Activated naive CD8-positive, alpha-beta T cell treated with anti-CD3 and anti-CD28 coated beads, Interleukin-2, amount 50 U/mL, for 24 hours (primary cell): ENCODE measurements at regions not wholly inside any gene's neighbourhood (a gene's known extent, or its start where the extent isn't known, plus 50 kb on each side); places are given as distances from the start of the nearest gene placed in this dataset.
A peak's percentile ranks its signal among the peaks of the same experiment; 100 is the strongest.
"Not testable (repeated sequence)": the region's sequence is repeated elsewhere in the genome, so short reads cannot be mapped to it uniquely, and the experiment has no call there.

Source experiments
- ATAC-seq: fragments of 150-1000 bp; cut with Tn5 transposase; one replicate; pipeline ENCODE4 v1.10.0; 2021
- DNase-seq: peaks from one replicate; pipeline ENCODE4 v3.0.0; 2021
- H3K27ac Mint-ChIP-seq: one replicate; pipeline ENCODE4 v1.8.0; 2021; ENCODE audit warnings: mild to moderate bottlenecking, mixed read lengths
- H3K27me3 Mint-ChIP-seq: one replicate; pipeline ENCODE4 v1.8.0; 2021; ENCODE audit warnings: mixed read lengths
- H3K36me3 Mint-ChIP-seq: one replicate; pipeline ENCODE4 v1.8.0; 2021; ENCODE audit warnings: low read depth, mixed read lengths
- H3K4me1 Mint-ChIP-seq: one replicate; pipeline ENCODE4 v1.8.0; 2021; ENCODE audit warnings: mixed read lengths
- H3K4me3 Mint-ChIP-seq: one replicate; pipeline ENCODE4 v1.8.0; 2021; ENCODE audit warnings: mild to moderate bottlenecking, moderate library complexity, mixed read lengths
- H3K9me3 Mint-ChIP-seq: one replicate; pipeline ENCODE4 v1.8.0; 2021; ENCODE audit warnings: mixed read lengths

- ATAC-seq (no peak), DNase-seq (no peak)
- H3K36me3 Mint-ChIP-seq, result no peaks in the 10 kb centered on the region
- no peak overlapping the region for H3K4me3 Mint-ChIP-seq
- no peaks in the 10 kb centered on the region for H3K9me3 Mint-ChIP-seq
- no peaks in the 10 kb centered on the region for H3K4me1 Mint-ChIP-seq
- H3K27ac Mint-ChIP-seq, result no peak overlapping the region
- no peaks in the 10 kb centered on the region for H3K27me3 Mint-ChIP-seq
Observed at GRCh38 chr10:86579883-86580520, 58.4 kb upstream of the WAPL start.

DNA sequence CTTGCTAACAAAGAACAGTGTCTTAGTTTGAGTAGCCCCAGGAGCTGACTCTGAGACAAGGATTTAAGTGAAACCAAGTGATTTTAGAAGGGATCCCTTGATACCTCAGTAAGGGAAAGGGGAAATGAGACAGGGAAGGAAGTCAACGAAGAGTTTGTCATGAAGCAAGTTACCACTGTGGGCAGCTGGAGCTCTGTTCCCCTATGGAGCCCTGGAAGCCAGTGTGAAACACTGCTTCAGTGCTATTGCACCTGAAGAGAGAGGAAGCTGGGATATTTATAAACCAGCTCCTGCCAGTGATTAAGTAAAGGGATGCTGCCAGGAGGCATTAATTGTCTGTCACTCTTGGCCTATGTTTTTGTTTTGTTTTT, 58.9 kb upstream of the WAPL start:
- no peaks in the 10 kb centered on the region for H3K27me3 Mint-ChIP-seq
- H3K36me3 Mint-ChIP-seq, result no peaks in the 10 kb centered on the region
- H3K4me1 Mint-ChIP-seq, result peaks cover 2% of the 10 kb centered on the region
- ATAC-seq (no peak), DNase-seq (no peak)
- no peaks in the 10 kb centered on the region for H3K9me3 Mint-ChIP-seq
- no peak overlapping the region for H3K4me3 Mint-ChIP-seq
- H3K27ac Mint-ChIP-seq, result no peak overlapping the region

DNA sequence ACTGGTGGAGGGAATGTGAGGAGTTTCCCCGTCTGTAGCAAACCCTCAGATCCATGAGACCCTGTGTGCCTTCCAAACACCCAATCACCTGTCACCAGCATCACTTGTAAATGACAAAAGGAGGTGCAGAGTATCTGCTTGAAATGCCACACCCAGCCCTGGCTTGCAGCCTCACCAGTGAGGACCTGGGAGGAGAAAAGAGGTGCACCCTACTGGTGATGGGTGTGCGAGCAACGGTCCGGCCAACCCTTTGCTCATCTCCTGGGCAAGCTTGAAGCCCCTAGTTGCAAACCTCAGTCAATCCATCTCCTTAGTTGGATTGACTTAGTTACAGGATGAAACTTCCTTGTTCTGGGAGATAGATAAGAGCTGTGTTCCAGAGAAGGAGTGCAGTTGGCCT, 62.4 kb upstream of the WAPL start:
- ATAC-seq (peak; percentile 30), DNase-seq (peak; percentile 9)
- H3K9me3 Mint-ChIP-seq, result no peaks in the 10 kb centered on the region
- peaks cover 2% of the 10 kb centered on the region for H3K4me1 Mint-ChIP-seq
- no peaks in the 10 kb centered on the region for H3K27me3 Mint-ChIP-seq
- H3K4me3 Mint-ChIP-seq, result no peak overlapping the region
- H3K27ac Mint-ChIP-seq, result no peak overlapping the region
- no peaks in the 10 kb centered on the region for H3K36me3 Mint-ChIP-seq

DNA sequence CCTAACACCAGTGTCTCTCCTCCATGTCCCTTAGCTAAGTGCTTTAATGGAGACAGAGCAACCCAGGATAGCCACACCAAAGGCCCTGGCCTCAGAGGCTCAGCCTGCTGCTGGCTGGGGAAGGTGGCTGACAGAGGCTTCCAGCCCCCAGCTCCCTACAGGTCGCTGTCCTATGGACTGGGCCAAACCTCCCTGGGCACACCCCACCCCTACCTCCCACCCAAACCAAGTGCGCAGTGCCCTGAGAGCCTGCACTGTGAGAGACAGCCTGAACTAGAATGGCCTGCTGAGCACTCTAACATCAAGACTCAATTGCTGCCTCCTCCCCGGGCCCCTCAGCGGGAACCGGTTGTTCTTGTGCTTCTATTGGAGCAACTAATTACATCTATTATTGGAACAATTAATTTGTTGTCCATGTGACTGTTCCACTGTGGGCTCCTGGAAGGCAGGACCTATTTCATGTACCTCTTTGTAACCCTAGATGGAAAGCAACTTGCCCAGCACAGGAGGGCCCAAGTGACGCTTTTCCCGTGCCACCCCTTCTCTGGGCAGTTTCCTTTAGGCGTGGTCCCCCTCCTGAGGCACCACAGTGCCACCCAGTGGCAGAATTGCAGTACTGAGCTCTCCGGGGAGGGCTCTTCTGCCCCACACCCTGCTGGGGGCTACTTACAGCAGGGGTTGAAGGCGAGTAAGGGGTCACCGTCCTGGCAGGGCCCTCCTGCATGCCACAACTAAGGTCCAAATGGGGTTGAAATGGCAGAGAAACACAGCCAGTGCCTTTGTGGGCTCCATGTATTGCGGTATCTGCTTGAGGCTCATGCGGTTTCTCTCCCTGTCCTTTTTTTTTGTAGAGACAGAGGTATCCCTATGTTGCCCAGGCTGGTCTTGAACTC, 63.7 kb upstream of the WAPL start:
- Mint-ChIP-seq H3K4me1 (peaks cover 2% of the 10 kb centered on the region), H3K9me3 (no peaks in the 10 kb centered on the region), H3K27me3 (no peaks in the 10 kb centered on the region), H3K36me3 (no peaks in the 10 kb centered on the region), H3K27ac (no peak overlapping the region), H3K4me3 (no peak overlapping the region)
- ATAC-seq (peak; percentile 95), DNase-seq (peak; percentile 76)

GRCh38 chr10:86586516-86586915, 64.9 kb upstream of the WAPL start:
- Mint-ChIP-seq H3K27ac (no peak overlapping the region), H3K4me3 (no peak overlapping the region), H3K36me3 (no peaks in the 10 kb centered on the region), H3K9me3 (no peaks in the 10 kb centered on the region), H3K4me1 (peaks cover 2% of the 10 kb centered on the region), H3K27me3 (no peaks in the 10 kb centered on the region)
- DNase-seq, result no peak
- no peak for ATAC-seq

GRCh38 chr10:86588781-86589180, 65.6 kb upstream of the OPN4 start:
- not testable (repeated sequence) for DNase-seq, H3K9me3 Mint-ChIP-seq, H3K36me3 Mint-ChIP-seq, H3K27ac Mint-ChIP-seq, H3K4me3 Mint-ChIP-seq, H3K4me1 Mint-ChIP-seq, ATAC-seq, H3K27me3 Mint-ChIP-seq

GRCh38 chr10:86591436-86591835, 62.9 kb upstream of the OPN4 start:
- H3K36me3 Mint-ChIP-seq, result no peaks in the 10 kb centered on the region
- no peaks in the 10 kb centered on the region for H3K9me3 Mint-ChIP-seq
- no peak overlapping the region for H3K4me3 Mint-ChIP-seq
- ATAC-seq, result no peak
- no peak for DNase-seq
- H3K27me3 Mint-ChIP-seq, result no peaks in the 10 kb centered on the region
- H3K27ac Mint-ChIP-seq, result no peak overlapping the region
- no peaks in the 10 kb centered on the region for H3K4me1 Mint-ChIP-seq

DNA sequence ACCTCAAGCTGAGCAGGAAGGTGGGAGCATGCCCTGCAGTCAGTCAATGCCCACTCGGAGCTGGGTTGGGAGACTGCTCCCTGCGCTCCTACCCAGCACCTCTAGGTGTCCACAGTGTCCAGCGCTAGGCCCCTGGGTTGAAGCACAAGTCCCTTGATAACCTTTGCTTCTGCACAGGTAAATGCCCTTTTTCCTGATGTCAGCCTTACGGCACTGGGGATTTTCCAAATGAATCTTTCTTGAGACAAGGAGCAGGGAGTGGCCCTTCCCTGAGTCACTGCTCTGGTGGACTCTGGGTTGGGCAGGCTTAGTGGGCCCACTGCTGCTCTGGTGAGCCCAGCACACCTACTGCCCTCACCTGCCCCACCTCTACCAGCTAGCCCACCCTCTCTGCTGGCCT, 61.9 kb upstream of the OPN4 start:
- no peak for DNase-seq
- ATAC-seq, result no peak
- no peaks in the 10 kb centered on the region for H3K9me3 Mint-ChIP-seq

DNA sequence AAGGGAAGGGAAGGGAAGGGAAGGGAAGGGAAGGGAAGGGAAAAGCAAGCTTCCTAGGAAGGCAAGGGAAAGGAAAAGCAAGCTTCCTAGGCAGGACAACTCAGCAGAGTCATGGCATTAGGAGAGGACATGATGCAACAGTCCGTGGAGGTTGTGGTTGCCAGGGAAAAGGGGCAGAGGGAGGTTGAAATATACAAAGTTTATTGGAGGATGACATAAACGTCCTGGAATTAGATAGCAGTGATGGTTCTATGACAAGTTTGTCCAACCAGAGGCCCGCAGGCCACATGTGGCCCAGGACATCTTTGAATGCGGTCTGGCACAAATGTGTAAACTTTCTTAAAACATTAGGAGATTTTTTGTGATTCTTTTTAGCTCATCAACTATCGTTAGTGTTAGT, 59.8 kb upstream of the OPN4 start:
- Mint-ChIP-seq H3K27ac (no peak overlapping the region), H3K27me3 (no peaks in the 10 kb centered on the region), H3K36me3 (no peaks in the 10 kb centered on the region), H3K9me3 (no peaks in the 10 kb centered on the region), H3K4me3 (no peak overlapping the region), H3K4me1 (no peaks in the 10 kb centered on the region)
- ATAC-seq (no peak), DNase-seq (no peak)

More for the DNA sequence above, 61.9 kb upstream of the OPN4 start:
- Mint-ChIP-seq H3K4me3 (no peak overlapping the region), H3K36me3 (no peaks in the 10 kb centered on the region), H3K4me1 (no peaks in the 10 kb centered on the region), H3K27ac (no peak overlapping the region), H3K27me3 (no peaks in the 10 kb centered on the region)

DNA sequence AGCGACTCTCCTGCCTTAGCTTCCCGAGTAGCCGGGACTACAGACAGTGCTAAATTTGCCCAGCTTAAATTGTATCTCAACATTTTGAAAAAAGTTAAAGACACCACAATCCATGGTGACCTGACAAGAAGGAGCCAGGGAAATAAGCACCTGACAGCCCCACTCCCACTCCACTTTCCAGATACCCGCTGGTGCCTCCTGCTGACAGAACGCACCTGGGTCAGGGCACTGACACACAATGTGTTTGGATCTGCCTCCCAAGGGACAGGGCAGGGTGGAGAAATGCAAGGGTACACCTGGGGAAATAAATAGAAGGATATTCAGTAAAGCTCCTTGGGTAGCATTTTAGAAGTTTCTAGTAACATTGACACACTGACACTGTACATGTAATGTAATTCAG, 58.9 kb upstream of the OPN4 start:
- H3K4me1 Mint-ChIP-seq, result no peaks in the 10 kb centered on the region
- no peaks in the 10 kb centered on the region for H3K27me3 Mint-ChIP-seq

GRCh38 chr10:86596266-86596665, 58.1 kb upstream of the OPN4 start:
- Mint-ChIP-seq H3K36me3 (no peaks in the 10 kb centered on the region), H3K27ac (no peak overlapping the region), H3K4me3 (no peak overlapping the region), H3K9me3 (no peaks in the 10 kb centered on the region), H3K4me1 (no peaks in the 10 kb centered on the region), H3K27me3 (no peaks in the 10 kb centered on the region)
- DNase-seq (no peak), ATAC-seq (no peak)

More for the DNA sequence above, 58.9 kb upstream of the OPN4 start:
- Mint-ChIP-seq H3K4me3 (no peak overlapping the region), H3K36me3 (no peaks in the 10 kb centered on the region), H3K27ac (no peak overlapping the region), H3K9me3 (no peaks in the 10 kb centered on the region)
- no peak for ATAC-seq
- no peak for DNase-seq

- no peaks in the 10 kb centered on the region for H3K4me1 Mint-ChIP-seq
- no peak for ATAC-seq
- no peaks in the 10 kb centered on the region for H3K9me3 Mint-ChIP-seq
- H3K36me3 Mint-ChIP-seq, result no peaks in the 10 kb centered on the region
- no peaks in the 10 kb centered on the region for H3K27me3 Mint-ChIP-seq
- no peak overlapping the region for H3K4me3 Mint-ChIP-seq
- H3K27ac Mint-ChIP-seq, result no peak overlapping the region
- DNase-seq, result no peak
Observed at GRCh38 chr10:86597306-86597705, 57.0 kb upstream of the OPN4 start.

DNA sequence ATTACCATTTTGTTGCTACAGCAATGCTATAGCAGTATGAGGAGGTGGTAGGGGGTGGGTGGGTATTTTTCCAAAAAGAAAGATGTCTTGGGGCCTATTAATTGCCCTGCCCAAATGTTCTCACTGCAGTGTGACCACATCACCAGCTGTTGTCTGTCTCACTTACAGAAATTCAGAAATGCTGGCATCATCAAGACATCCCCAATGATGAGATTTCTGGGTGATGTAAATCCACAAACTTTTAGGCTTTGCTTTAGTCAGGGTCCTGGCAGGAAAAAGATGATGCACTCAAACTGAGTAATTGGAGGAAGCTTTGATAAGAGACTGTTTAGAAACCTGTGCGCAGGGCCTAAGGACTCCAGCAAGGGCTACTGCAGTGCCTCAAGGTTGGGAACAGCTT, 56.2 kb upstream of the OPN4 start:
- Mint-ChIP-seq H3K36me3 (no peaks in the 10 kb centered on the region), H3K9me3 (no peaks in the 10 kb centered on the region), H3K4me1 (no peaks in the 10 kb centered on the region), H3K27me3 (no peaks in the 10 kb centered on the region), H3K27ac (no peak overlapping the region), H3K4me3 (no peak overlapping the region)
- no peak for DNase-seq
- ATAC-seq, result no peak

DNA sequence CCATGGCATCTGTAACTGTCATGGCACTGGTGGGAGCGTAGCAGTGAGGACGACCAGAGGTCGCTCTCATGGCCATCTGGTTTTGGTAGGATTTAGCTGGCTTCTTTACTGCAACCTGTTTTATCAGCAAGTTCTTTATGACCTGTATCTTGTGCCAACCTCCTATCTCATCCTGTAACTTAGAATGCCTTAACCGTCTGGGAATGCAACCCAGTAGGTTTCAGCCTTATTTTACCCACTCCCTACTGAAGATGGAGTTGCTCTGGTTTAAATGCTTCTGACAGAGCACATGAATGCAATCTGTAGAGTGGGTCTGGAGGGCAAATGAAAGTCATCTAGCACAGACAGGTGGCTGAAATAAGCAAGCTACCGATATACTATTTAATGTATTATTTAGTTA, 55.3 kb upstream of the OPN4 start:
- Mint-ChIP-seq H3K9me3 (no peaks in the 10 kb centered on the region), H3K4me1 (no peaks in the 10 kb centered on the region), H3K27ac (no peak overlapping the region), H3K4me3 (no peak overlapping the region), H3K36me3 (no peaks in the 10 kb centered on the region), H3K27me3 (no peaks in the 10 kb centered on the region)
- no peak for DNase-seq
- no peak for ATAC-seq

- H3K4me3 Mint-ChIP-seq, result no peak overlapping the region
- H3K27ac Mint-ChIP-seq, result no peak overlapping the region
- no peaks in the 10 kb centered on the region for H3K36me3 Mint-ChIP-seq
- ATAC-seq, result no peak
- H3K9me3 Mint-ChIP-seq, result no peaks in the 10 kb centered on the region
- no peaks in the 10 kb centered on the region for H3K27me3 Mint-ChIP-seq
- no peak for DNase-seq
- H3K4me1 Mint-ChIP-seq, result no peaks in the 10 kb centered on the region
Observed at GRCh38 chr10:86599729-86600128, 54.6 kb upstream of the OPN4 start.
